Gastroesophageal sphincter (tissue), 3 donors: ENCODE measurements at regions not wholly inside any gene's neighbourhood (a gene's known extent, or its start where the extent isn't known, plus 50 kb on each side); places are given as distances from the start of the nearest gene placed in this dataset.

ENCODE experiments used
- EP300 ChIP-seq: sonication (generic); formaldehyde crosslinking; IDR thresholded peaks from one replicate; pipeline ENCODE4 v1.6.1; 2017; ENCODE audit warnings: antibody characterized with exemption, mild to moderate bottlenecking
- POLR2A ChIP-seq, 2 donors: fragments of 450-650 bp; IDR thresholded peaks; one replicate each; pipeline ENCODE4 v1.6.1; 2017; ENCODE audit warnings: antibody characterized with exemption in 2 of 2, mild to moderate bottlenecking in 2 of 2, moderate library complexity in 1 of 2
- POLR2AphosphoS5 ChIP-seq: sonication (generic); formaldehyde crosslinking; IDR thresholded peaks from one replicate; pipeline ENCODE4 v1.6.1; 2017; ENCODE audit warnings: antibody characterized with exemption
- TF ChIP-seq, protein P1 (sequence below), 4 experiments: fragments of 200-600 bp in 2 of 4; fragments of 450-650 bp in 2 of 4; sonication (generic) in 1 of 4; IDR thresholded peaks; one replicate each; pipeline ENCODE4 v1.5.1; 2017 to 2019; ENCODE audit warnings: antibody characterized with exemption in 4 of 4, mild to moderate bottlenecking in 2 of 4, moderate library complexity in 2 of 4

DNA sequence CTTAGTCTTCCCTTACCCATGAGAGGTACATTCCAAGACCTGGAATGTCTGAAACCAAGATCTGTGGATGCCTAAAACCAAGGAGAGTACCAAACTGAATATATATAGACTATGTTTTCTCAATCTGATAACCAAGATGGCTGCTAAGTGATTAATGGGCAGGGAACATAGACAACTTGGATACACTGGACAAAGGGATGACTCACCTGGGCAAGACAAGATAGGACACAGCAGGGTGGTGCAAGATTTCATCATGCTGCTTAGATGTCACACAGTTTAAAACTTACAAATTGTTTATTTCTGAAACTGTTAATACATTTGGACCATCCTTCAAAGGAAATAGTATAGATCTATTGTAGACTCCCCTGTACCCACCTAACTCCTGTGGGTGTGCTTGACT, 130.9 kb downstream of the HTR1A start:
- TF ChIP-seq, protein P1, sequence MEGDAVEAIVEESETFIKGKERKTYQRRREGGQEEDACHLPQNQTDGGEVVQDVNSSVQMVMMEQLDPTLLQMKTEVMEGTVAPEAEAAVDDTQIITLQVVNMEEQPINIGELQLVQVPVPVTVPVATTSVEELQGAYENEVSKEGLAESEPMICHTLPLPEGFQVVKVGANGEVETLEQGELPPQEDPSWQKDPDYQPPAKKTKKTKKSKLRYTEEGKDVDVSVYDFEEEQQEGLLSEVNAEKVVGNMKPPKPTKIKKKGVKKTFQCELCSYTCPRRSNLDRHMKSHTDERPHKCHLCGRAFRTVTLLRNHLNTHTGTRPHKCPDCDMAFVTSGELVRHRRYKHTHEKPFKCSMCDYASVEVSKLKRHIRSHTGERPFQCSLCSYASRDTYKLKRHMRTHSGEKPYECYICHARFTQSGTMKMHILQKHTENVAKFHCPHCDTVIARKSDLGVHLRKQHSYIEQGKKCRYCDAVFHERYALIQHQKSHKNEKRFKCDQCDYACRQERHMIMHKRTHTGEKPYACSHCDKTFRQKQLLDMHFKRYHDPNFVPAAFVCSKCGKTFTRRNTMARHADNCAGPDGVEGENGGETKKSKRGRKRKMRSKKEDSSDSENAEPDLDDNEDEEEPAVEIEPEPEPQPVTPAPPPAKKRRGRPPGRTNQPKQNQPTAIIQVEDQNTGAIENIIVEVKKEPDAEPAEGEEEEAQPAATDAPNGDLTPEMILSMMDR (IDR thresholded peaks at IDR 0.05): no peak
- TF ChIP-seq POLR2A (IDR thresholded peaks at IDR 0.05) (no peak), POLR2AphosphoS5 (no peak), EP300 (no peak)
